ENCODE measurements at regions not wholly inside any gene's neighbourhood (a gene's known extent, or its start where the extent isn't known, plus 50 kb on each side); places are given as distances from the start of the nearest gene placed in this dataset.

DNA sequence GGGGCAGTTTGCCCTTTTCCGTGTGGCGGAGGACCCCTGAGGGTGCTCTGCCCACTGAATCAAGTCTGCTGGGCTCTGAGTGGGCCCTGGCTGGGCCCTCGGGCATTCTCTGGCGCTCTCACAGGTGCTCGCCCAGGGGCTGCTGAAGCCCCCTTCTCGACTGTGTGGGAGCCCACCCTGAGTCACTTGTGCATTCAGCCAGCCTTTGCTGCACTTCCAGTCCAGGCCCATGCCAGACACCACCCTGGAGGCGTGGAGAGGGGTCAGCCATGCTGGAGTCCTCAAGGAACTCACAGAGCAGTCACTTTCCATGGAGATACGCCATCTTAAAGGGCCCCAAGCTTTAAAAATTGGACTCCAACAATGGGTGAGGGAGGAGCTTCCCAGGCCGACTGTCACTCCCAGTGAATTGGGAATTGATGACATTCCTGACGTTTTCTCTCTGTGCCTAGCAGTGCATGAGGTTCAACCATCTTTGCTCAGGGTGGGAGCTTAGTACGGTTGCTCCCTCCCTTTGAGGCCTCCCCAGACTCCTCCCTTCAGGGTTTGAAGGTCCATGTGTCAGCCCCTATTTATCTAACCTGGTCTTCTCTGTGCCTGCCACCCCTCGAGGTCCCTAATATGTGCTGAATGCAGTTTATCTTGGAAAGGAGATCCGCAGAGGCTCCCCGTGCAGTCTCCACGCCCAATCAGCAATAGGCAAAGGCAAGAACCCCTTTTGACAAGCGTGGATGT is 71.8 kb upstream of the HS6ST1 start:
- H3K36me3 ChIP-seq (replicated peaks in 1 of 2; ENCODE audit: insufficient read depth in 1 of 2, low read depth in 2 of 2), result no peaks in the 10 kb centered on the region
- H3K4me3 ChIP-seq, result no peak overlapping the region
- no peaks in the 10 kb centered on the region for H3K27me3 ChIP-seq
- no peak overlapping the region for H3K27ac ChIP-seq
- ATAC-seq (no peak), DNase-seq (peak in 1 of 4 donors; percentile 8)
- no peak for TF ChIP-seq POLR2A (IDR thresholded peaks at IDR 0.05)
- TF ChIP-seq, protein P1, sequence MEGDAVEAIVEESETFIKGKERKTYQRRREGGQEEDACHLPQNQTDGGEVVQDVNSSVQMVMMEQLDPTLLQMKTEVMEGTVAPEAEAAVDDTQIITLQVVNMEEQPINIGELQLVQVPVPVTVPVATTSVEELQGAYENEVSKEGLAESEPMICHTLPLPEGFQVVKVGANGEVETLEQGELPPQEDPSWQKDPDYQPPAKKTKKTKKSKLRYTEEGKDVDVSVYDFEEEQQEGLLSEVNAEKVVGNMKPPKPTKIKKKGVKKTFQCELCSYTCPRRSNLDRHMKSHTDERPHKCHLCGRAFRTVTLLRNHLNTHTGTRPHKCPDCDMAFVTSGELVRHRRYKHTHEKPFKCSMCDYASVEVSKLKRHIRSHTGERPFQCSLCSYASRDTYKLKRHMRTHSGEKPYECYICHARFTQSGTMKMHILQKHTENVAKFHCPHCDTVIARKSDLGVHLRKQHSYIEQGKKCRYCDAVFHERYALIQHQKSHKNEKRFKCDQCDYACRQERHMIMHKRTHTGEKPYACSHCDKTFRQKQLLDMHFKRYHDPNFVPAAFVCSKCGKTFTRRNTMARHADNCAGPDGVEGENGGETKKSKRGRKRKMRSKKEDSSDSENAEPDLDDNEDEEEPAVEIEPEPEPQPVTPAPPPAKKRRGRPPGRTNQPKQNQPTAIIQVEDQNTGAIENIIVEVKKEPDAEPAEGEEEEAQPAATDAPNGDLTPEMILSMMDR (IDR thresholded peaks at IDR 0.05), result no peak
- 83 to 92% methylated on average over 12 to 16 of the region's 16 CpGs for WGBS, 2 donors
- intact Hi-C loops (cut with DNase I), result no loop called here
- H3K4me1 ChIP-seq, result peaks cover 2% of the 10 kb centered on the region
- no peaks in the 10 kb centered on the region for H3K9me3 ChIP-seq

DNA sequence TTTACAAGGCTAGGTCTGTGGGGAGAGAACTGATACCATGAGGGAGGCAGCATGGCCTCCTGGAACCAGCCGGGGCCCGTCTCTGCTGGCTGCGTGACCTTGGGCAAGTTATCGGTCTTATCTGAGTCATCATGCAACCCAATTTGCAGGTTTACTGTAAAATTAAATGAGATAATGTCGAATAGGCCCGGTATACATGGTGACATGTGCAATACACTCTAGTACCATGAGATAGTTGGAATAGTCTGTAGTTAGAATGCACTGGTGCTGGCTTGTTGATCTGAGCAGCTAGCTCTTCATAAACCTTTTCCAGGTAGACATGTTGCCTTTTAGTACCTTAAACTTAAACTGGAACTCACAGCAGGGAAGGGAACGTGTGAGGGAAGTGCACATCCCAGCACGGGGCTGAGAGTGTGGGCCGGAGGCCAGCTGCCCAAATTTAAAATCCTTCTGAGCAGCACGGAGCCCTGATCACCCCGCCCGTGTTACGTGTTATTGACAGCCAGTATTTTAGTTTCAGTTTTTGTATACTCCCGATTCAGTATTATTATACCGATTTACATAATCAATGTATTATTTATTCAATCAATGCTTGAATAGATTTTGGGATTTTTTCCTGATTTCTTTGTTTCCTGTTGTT is 72.4 kb upstream of the HS6ST1 start:
- WGBS, 2 donors, result 73 to 79% methylated on average over 15 of the region's 15 CpGs

DNA sequence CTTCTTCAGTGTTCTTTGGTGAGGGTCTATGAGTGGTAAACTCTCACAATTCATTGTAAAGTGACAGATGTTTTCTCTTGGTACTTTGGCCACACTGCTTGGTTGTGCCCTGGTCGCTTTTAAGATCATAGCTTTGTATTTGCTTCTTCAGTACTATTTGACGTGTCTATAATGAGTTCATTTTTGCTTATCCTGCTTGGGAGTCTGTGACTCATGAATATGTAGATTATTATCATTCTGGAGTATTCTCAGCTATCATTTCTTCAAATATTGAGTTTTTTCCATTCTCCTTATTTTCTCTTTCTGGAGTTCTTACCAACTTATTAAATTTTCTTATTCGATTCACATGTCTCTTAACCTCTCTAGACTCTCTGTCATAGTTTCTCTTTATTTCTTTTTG is 73.0 kb upstream of the HS6ST1 start:
- 95 to 96% methylated on average over 3 of the region's 3 CpGs for WGBS, 2 donors
- no peak for DNase-seq
- intact Hi-C loops (cut with DNase I), result no loop called here
- no peak for ATAC-seq
- no peak overlapping the region for H3K27ac ChIP-seq
- no peak overlapping the region for H3K4me3 ChIP-seq
- no peak for TF ChIP-seq POLR2A (IDR thresholded peaks at IDR 0.05)
- TF ChIP-seq, protein P1 (IDR thresholded peaks at IDR 0.05), result no peak
- no peaks in the 10 kb centered on the region for H3K36me3 ChIP-seq (replicated peaks in 1 of 2; ENCODE audit: insufficient read depth in 1 of 2, low read depth in 2 of 2)
- no peaks in the 10 kb centered on the region for H3K27me3 ChIP-seq
- H3K9me3 ChIP-seq, result no peaks in the 10 kb centered on the region
- peaks cover 6% of the 10 kb centered on the region for H3K4me1 ChIP-seq

More for the DNA sequence above, 72.4 kb upstream of the HS6ST1 start:
- Histone ChIP-seq H3K4me1 (peaks cover 6% of the 10 kb centered on the region), H3K36me3 (replicated peaks in 1 of 2; ENCODE audit: insufficient read depth in 1 of 2, low read depth in 2 of 2) (no peaks in the 10 kb centered on the region), H3K4me3 (no peak overlapping the region), H3K9me3 (no peaks in the 10 kb centered on the region), H3K27ac (no peak overlapping the region), H3K27me3 (no peaks in the 10 kb centered on the region)
- no peak for ATAC-seq
- DNase-seq, result peak in 1 of 4 donors; percentile 0
- TF ChIP-seq, protein P1 (IDR thresholded peaks at IDR 0.05), result no peak
- TF ChIP-seq POLR2A (IDR thresholded peaks at IDR 0.05), result no peak
- intact Hi-C loops (cut with DNase I), result no loop called here

DNA sequence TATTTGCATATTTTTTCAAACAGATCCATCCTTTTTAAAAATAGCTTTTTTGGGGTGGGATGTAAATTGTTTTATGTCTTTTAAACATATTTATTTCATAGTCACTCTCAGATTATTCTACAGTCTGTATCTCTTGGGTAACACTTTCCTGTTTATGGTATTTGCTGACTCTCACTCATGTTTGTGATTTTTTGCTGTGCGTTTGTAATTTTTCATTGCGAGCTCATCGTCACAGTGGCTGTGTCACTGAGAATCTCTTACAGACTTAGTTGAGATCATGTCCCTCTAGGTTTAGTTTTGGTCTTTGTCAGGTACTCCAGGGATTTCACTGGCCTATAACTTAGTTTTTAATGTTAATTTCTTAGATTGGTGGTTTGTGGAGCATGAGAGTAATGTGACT is 73.5 kb upstream of the HS6ST1 start:
- H3K27me3 ChIP-seq, result no peaks in the 10 kb centered on the region
- intact Hi-C loops (cut with DNase I), result no loop called here
- no peaks in the 10 kb centered on the region for H3K36me3 ChIP-seq (replicated peaks in 1 of 2; ENCODE audit: insufficient read depth in 1 of 2, low read depth in 2 of 2)
- 96 to 97% methylated on average over 3 of the region's 3 CpGs for WGBS, 2 donors
- H3K4me1 ChIP-seq, result peaks cover 6% of the 10 kb centered on the region
- DNase-seq (no peak), ATAC-seq (no peak)
- no peak overlapping the region for H3K4me3 ChIP-seq
- no peak overlapping the region for H3K27ac ChIP-seq
- no peaks in the 10 kb centered on the region for H3K9me3 ChIP-seq
- TF ChIP-seq, protein P1 (IDR thresholded peaks at IDR 0.05), result no peak
- TF ChIP-seq POLR2A (IDR thresholded peaks at IDR 0.05), result no peak
